ENCODE measurements at regions not wholly inside any gene's neighbourhood (a gene's known extent, or its start where the extent isn't known, plus 50 kb on each side); places are given as distances from the start of the nearest gene placed in this dataset.

DNA sequence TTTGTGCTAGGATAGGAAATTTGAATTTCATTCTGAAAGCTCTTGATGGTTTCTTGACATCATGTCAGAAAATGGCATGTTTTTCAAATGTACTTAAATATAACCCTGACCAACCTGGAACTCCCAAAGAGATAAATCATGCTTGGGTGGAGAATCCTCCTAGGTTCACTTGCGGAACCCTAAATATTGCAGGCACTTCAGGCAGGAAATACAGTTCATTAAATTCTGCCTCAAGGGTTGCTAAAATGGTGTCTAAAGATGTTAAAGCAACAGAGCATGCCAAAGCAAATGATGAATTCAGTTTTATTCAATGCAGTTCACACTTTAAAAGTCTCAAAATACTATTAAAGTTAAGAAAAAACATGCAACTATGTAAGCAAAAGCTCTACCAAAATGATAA is 415.9 kb downstream of the SLITRK6 start:
- TF ChIP-seq POLR2A (IDR thresholded peaks at IDR 0.05), result no peak
- TF ChIP-seq, protein P1, sequence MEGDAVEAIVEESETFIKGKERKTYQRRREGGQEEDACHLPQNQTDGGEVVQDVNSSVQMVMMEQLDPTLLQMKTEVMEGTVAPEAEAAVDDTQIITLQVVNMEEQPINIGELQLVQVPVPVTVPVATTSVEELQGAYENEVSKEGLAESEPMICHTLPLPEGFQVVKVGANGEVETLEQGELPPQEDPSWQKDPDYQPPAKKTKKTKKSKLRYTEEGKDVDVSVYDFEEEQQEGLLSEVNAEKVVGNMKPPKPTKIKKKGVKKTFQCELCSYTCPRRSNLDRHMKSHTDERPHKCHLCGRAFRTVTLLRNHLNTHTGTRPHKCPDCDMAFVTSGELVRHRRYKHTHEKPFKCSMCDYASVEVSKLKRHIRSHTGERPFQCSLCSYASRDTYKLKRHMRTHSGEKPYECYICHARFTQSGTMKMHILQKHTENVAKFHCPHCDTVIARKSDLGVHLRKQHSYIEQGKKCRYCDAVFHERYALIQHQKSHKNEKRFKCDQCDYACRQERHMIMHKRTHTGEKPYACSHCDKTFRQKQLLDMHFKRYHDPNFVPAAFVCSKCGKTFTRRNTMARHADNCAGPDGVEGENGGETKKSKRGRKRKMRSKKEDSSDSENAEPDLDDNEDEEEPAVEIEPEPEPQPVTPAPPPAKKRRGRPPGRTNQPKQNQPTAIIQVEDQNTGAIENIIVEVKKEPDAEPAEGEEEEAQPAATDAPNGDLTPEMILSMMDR (IDR thresholded peaks at IDR 0.05 in 4 of 5, conservative IDR thresholded peaks at IDR 0.05 in 1 of 5), result no peak
